Nephron (organoid): ENCODE measurements at regions not wholly inside any gene's neighbourhood (a gene's known extent, or its start where the extent isn't known, plus 50 kb on each side); places are given as distances from the start of the nearest gene placed in this dataset.
A peak's percentile ranks its signal among the peaks of the same experiment; 100 is the strongest.
"Not testable (repeated sequence)": the region's sequence is repeated elsewhere in the genome, so short reads cannot be mapped to it uniquely, and the experiment has no call there.

Experiments
- H3K27ac Mint-ChIP-seq, 3 experiments: 2 replicates each; pipeline ENCODE4 v1.8.0; 2020; ENCODE audit warnings: mixed read lengths in 3 of 3, mild to moderate bottlenecking in 2 of 3, moderate library complexity in 1 of 3
- H3K27me3 Mint-ChIP-seq: 2 replicates; pipeline ENCODE4 v1.8.0; 2021; ENCODE audit warnings: low read depth, mild to moderate bottlenecking, moderate library complexity, mixed read lengths
- H3K36me3 Mint-ChIP-seq: 2 replicates; pipeline ENCODE4 v1.8.0; 2020; ENCODE audit warnings: low read depth, mixed read lengths
- H3K4me1 Mint-ChIP-seq: 2 replicates; pipeline ENCODE4 v1.8.0; 2020; ENCODE audit warnings: mixed read lengths
- H3K4me3 Mint-ChIP-seq, 3 experiments: 2 replicates each; pipeline ENCODE4 v1.8.0; 2020; ENCODE audit warnings: mild to moderate bottlenecking in 3 of 3, mixed read lengths in 3 of 3, moderate library complexity in 2 of 3
- H3K9me3 Mint-ChIP-seq: 2 replicates; pipeline ENCODE4 v1.8.0; 2020; ENCODE audit warnings: mixed read lengths
- TF ChIP-seq, protein P1 (sequence below), 3 experiments: fragments of 200-600 bp; sonication (generic); IDR thresholded peaks; one replicate each; pipeline ENCODE4 v1.5.0; 2021; ENCODE audit warnings: antibody characterized with exemption in 3 of 3; ENCODE audit not compliant: unreplicated experiment in 3 of 3

DNA sequence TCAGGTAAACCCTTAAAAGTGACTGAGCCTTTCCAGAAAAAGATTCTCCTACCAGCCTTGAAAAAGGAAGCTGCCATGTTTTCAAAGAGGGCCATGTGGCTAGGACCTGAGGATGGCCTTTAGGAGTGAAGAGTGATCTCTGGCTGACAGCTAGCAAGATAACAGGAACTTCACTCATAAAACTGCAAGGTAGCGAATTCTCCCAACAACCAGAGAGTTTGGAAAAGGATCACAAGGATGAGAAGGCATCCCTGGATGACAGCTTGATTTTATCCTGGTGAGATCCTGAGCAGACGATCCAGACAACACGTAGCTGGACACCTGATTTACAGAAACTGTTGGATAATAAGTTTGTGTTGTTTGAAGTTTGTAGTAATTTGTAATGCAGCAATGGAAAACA is 115.6 kb upstream of the FBXO33 start:
- H3K9me3 Mint-ChIP-seq, result peaks cover 13% of the 10 kb centered on the region
- H3K4me3 Mint-ChIP-seq, result no peak overlapping the region
- H3K4me1 Mint-ChIP-seq, result no peaks in the 10 kb centered on the region
- H3K27me3 Mint-ChIP-seq, result no peaks in the 10 kb centered on the region
- H3K27ac Mint-ChIP-seq, result no peak overlapping the region
- H3K36me3 Mint-ChIP-seq, result no peaks in the 10 kb centered on the region
- TF ChIP-seq, protein P1, sequence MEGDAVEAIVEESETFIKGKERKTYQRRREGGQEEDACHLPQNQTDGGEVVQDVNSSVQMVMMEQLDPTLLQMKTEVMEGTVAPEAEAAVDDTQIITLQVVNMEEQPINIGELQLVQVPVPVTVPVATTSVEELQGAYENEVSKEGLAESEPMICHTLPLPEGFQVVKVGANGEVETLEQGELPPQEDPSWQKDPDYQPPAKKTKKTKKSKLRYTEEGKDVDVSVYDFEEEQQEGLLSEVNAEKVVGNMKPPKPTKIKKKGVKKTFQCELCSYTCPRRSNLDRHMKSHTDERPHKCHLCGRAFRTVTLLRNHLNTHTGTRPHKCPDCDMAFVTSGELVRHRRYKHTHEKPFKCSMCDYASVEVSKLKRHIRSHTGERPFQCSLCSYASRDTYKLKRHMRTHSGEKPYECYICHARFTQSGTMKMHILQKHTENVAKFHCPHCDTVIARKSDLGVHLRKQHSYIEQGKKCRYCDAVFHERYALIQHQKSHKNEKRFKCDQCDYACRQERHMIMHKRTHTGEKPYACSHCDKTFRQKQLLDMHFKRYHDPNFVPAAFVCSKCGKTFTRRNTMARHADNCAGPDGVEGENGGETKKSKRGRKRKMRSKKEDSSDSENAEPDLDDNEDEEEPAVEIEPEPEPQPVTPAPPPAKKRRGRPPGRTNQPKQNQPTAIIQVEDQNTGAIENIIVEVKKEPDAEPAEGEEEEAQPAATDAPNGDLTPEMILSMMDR (IDR thresholded peaks at IDR 0.05; ENCODE audit: unreplicated experiment in 3 of 3), result no peak

DNA sequence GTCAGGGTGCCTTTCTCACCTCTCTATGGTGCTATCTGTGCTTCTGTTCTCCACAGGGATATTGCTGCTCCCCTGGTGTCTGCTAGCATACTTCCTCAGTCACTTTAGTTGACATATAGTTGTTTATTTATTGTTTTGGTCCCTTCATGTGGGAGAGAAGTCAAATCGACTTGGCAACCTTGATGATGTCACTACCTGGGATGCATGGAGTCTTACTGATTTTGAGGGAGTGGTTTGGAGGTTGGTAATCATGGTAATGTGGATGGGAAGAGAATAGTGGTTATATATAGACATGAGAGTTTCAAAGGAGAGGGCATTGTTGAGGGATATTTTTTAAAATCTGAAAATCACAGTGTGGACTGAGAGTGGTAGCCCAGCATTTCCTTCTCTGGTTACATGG is 73.6 kb upstream of the FBXO33 start:
- Mint-ChIP-seq H3K27ac (no peak overlapping the region), H3K4me1 (no peaks in the 10 kb centered on the region), H3K36me3 (peaks cover 3% of the 10 kb centered on the region), H3K9me3 (peaks cover 14% of the 10 kb centered on the region), H3K27me3 (no peaks in the 10 kb centered on the region), H3K4me3 (no peak overlapping the region)
- TF ChIP-seq, protein P1 (IDR thresholded peaks at IDR 0.05; ENCODE audit: unreplicated experiment in 3 of 3), result no peak

DNA sequence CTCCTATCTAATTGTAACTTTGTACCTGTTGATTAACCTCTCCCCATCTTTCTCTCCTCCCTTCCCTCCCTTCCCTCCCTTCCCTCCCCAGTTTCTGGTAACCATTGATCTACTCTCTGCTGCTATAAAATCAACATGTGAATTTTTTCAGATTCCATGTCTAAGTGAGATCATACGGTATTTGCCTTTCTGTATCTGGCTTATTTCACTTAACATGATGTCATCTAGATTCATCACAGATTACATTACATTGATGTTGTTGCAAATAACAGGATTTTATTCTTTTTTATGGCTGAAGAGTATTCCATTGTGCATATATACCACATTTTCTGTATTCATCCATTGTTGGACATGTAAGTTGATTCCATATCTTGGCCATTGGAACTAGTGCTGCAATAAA is 68.0 kb upstream of the FBXO33 start:
- TF ChIP-seq, protein P1 (IDR thresholded peaks at IDR 0.05; ENCODE audit: unreplicated experiment in 3 of 3), result no peak
- no peaks in the 10 kb centered on the region for H3K27me3 Mint-ChIP-seq
- H3K9me3 Mint-ChIP-seq, result peaks cover 19% of the 10 kb centered on the region
- no peak overlapping the region for H3K27ac Mint-ChIP-seq
- peaks cover 16% of the 10 kb centered on the region for H3K36me3 Mint-ChIP-seq
- no peaks in the 10 kb centered on the region for H3K4me1 Mint-ChIP-seq
- H3K4me3 Mint-ChIP-seq, result no peak overlapping the region

DNA sequence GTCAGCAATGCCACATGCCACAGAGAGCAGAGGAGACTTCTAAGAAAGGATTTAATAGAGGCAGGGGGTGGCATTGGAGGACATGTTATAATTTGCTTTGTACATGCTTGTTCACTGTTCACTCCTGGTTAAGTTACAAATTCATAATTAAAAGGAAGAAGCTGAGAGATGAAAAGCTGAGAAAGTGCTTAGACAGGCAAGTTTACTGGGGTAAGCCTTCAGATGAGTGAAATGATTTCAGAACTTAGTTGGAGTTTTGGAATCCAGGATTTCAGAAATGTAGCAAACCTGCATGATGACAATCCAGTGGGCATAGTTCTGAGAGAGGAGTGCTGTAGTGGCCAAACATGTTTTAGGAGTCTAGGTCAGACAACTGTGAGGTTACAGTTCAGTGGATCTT is 67.3 kb upstream of the FBXO33 start:
- Mint-ChIP-seq H3K4me1 (no peaks in the 10 kb centered on the region), H3K9me3 (peaks cover 23% of the 10 kb centered on the region), H3K27ac (no peak overlapping the region), H3K27me3 (no peaks in the 10 kb centered on the region), H3K36me3 (peaks cover 19% of the 10 kb centered on the region), H3K4me3 (no peak overlapping the region)
- TF ChIP-seq, protein P1 (IDR thresholded peaks at IDR 0.05; ENCODE audit: unreplicated experiment in 3 of 3), result no peak

DNA sequence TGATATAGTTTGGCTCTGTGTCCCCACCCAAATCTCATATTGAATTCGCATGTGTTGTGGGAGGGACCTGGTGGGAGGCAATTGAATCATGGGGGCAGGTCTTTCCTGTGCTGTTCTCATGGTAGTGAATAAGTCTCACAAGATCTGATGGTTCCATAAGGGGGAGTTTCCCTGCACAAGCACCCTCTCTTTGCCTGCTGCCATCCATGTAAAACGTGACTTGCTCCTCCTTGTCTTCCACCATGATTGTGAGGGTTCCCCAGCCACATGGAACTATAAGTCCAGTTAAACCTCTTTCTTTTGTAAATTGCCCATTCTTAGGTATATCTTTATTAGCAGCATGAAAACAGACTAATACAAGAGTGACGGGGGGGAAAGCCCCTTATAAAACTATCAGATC is 65.4 kb upstream of the FBXO33 start:
- not testable (repeated sequence) for H3K27me3 Mint-ChIP-seq, H3K27ac Mint-ChIP-seq, H3K4me3 Mint-ChIP-seq, H3K4me1 Mint-ChIP-seq
- Mint-ChIP-seq H3K9me3 (peaks cover 23% of the 10 kb centered on the region), H3K36me3 (peaks cover 19% of the 10 kb centered on the region)

DNA sequence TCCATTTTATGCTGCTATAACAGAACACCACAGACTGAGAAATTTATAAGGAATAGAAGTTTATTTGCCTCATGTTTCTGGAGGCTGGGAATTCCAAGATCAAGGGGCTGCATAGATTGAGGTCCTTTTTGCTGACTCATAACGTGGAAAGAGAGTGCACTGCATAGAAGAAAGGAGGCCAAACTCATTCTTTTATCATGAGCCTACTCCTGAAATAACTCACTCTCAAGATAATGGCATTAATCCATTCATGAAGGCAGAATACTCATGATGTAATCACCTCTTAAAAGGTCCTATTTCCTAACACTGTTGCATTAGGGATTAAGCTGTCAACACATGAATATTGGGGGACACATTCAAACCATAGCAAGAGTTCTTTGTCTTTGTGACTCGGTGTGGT is 60.0 kb upstream of the FBXO33 start:
- Mint-ChIP-seq H3K9me3 (peaks cover 16% of the 10 kb centered on the region), H3K36me3 (peaks cover 13% of the 10 kb centered on the region), H3K27me3 (peaks cover 5% of the 10 kb centered on the region), H3K4me3 (no peak overlapping the region), H3K4me1 (peaks cover 13% of the 10 kb centered on the region), H3K27ac (peak overlapping the region in 2 of 3 experiments; percentile 69 to 89)
- TF ChIP-seq, protein P1 (IDR thresholded peaks at IDR 0.05; ENCODE audit: unreplicated experiment in 3 of 3), result no peak
